Liver (tissue), 8 donors: ENCODE measurements at regions not wholly inside any gene's neighbourhood (a gene's known extent, or its start where the extent isn't known, plus 50 kb on each side); places are given as distances from the start of the nearest gene placed in this dataset.

Source experiments
- DNase-seq: peaks from one replicate; pipeline ENCODE4 v3.0.0-alpha.2; 2017; ENCODE audit warnings: low spot score
- H3K27ac ChIP-seq, 2 donors: one replicate each; pipeline ENCODE4 v1.7.0; 2013; ENCODE audit warnings: inconsistent platforms in 2 of 2, low read length in 2 of 2, control low read depth in 1 of 2, low read depth in 1 of 2, mild to moderate bottlenecking in 1 of 2
- H3K27me3 ChIP-seq, 4 donors: one replicate each; pipeline versions ENCODE4 v1.6.1 to v1.7.0; 2013; ENCODE audit warnings: low read length in 3 of 4, inconsistent platforms in 1 of 4, mild to moderate bottlenecking in 1 of 4, moderate library complexity in 1 of 4; ENCODE audit not compliant: control insufficient read depth in 4 of 4, insufficient read depth in 4 of 4
- H3K36me3 ChIP-seq, 4 donors: one replicate each; pipeline versions ENCODE4 v1.6.1 to v1.7.0; 2013; ENCODE audit warnings: low read length in 3 of 4, mild to moderate bottlenecking in 3 of 4, low read depth in 1 of 4, moderate library complexity in 1 of 4; ENCODE audit not compliant: control insufficient read depth in 4 of 4, insufficient read depth in 3 of 4
- H3K4me1 ChIP-seq, 4 donors: one replicate each; pipeline versions ENCODE4 v1.6.1 to v1.7.0; 2013; ENCODE audit warnings: low read length in 3 of 4, mild to moderate bottlenecking in 3 of 4, moderate library complexity in 1 of 4; ENCODE audit not compliant: control insufficient read depth in 4 of 4, insufficient read depth in 4 of 4
- H3K4me3 ChIP-seq, 3 donors: one replicate each; pipeline versions ENCODE4 v1.6.1 to v1.7.0; 2013; ENCODE audit warnings: low read length in 3 of 3, control low read depth in 1 of 3, low read depth in 1 of 3, mild to moderate bottlenecking in 1 of 3
- H3K9ac ChIP-seq, 2 donors: one replicate each; pipeline ENCODE4 v1.7.0; 2013; ENCODE audit warnings: low read length in 2 of 2, mild to moderate bottlenecking in 2 of 2, moderate library complexity in 2 of 2, control low read depth in 1 of 2, low read depth in 1 of 2
- H3K9me3 ChIP-seq, 4 donors: one replicate each; pipeline versions ENCODE4 v1.6.1 to v1.7.0; 2013; ENCODE audit warnings: low read length in 3 of 4; ENCODE audit not compliant: control insufficient read depth in 4 of 4
- ATF3 ChIP-seq: IDR thresholded peaks from 2 replicates; pipeline ENCODE4 v1.6.1; 2016; ENCODE audit warnings: antibody characterized with exemption
- CTCF ChIP-seq: fragments of 150-350 bp; IDR thresholded peaks from 2 replicates; pipeline ENCODE4 v1.5.1; 2017; ENCODE audit warnings: improper control_type of control experiment, low read depth, low read length; ENCODE audit not compliant: missing input control
- EGR1 ChIP-seq, 2 donors: IDR thresholded peaks; 2 replicates each; pipeline ENCODE4 v1.6.1; 2016 to 2018; ENCODE audit warnings: antibody characterized with exemption in 2 of 2, low read depth in 2 of 2
- FOXA1 ChIP-seq: IDR thresholded peaks from 2 replicates; pipeline ENCODE4 v1.6.1; 2016; ENCODE audit warnings: antibody characterized with exemption
- FOXA2 ChIP-seq: IDR thresholded peaks from 2 replicates; pipeline ENCODE4 v1.6.1; 2016; ENCODE audit warnings: antibody characterized with exemption
- GABPA ChIP-seq, 2 donors: IDR thresholded peaks in 1 of 2; conservative IDR thresholded peaks in 1 of 2; 2 replicates each; pipeline ENCODE4 v1.6.1; 2016; ENCODE audit warnings: antibody characterized with exemption in 2 of 2, mild to moderate bottlenecking in 1 of 2, moderate library complexity in 1 of 2
- HNF4A ChIP-seq, 2 donors: conservative IDR thresholded peaks; 2 replicates each; pipeline ENCODE4 v1.6.1; 2016; ENCODE audit warnings: antibody characterized with exemption in 2 of 2, mild to moderate bottlenecking in 2 of 2
- HNF4G ChIP-seq: IDR thresholded peaks from 2 replicates; pipeline ENCODE4 v1.6.1; 2016; ENCODE audit warnings: antibody characterized with exemption
- JUND ChIP-seq, 2 donors: IDR thresholded peaks; 2 replicates each; pipeline ENCODE4 v1.6.1; 2016; ENCODE audit warnings: antibody characterized with exemption in 2 of 2
- NR2F2 ChIP-seq: IDR thresholded peaks from 2 replicates; pipeline ENCODE4 v1.6.1; 2016; ENCODE audit warnings: antibody characterized with exemption
- RAD21 ChIP-seq, 2 donors: IDR thresholded peaks; 2 replicates each; pipeline ENCODE4 v1.6.1; 2016; ENCODE audit warnings: antibody characterized with exemption in 2 of 2, mild to moderate bottlenecking in 2 of 2
- REST ChIP-seq: IDR thresholded peaks from 2 replicates; pipeline ENCODE4 v1.6.1; 2016; ENCODE audit warnings: antibody characterized with exemption, mild to moderate bottlenecking
- RXRA ChIP-seq, 2 donors: IDR thresholded peaks; 2 replicates each; pipeline ENCODE4 v1.6.1; 2017 to 2018; ENCODE audit warnings: antibody characterized with exemption in 2 of 2, mild to moderate bottlenecking in 1 of 2
- SP1 ChIP-seq: IDR thresholded peaks from 2 replicates; pipeline ENCODE4 v1.6.1; 2018; ENCODE audit warnings: antibody characterized with exemption, mild to moderate bottlenecking
- TAF1 ChIP-seq: conservative IDR thresholded peaks from 2 replicates; pipeline ENCODE4 v1.6.1; 2016; ENCODE audit warnings: antibody characterized with exemption, mild to moderate bottlenecking
- YY1 ChIP-seq: IDR thresholded peaks from 2 replicates; pipeline ENCODE4 v1.6.1; 2016; ENCODE audit warnings: antibody characterized with exemption, mild to moderate bottlenecking
- ZBTB33 ChIP-seq: IDR thresholded peaks from 2 replicates; pipeline ENCODE4 v1.6.1; 2016; ENCODE audit warnings: antibody characterized with exemption
- WGBS: extraction: QIAGEN DNeasy Blood & Tissue Kit; methylation state at CpG from one replicate; pipeline ENCODE4 v1.1.7; 2013; 5-methylcytosine and 5-hydroxymethylcytosine counted together
- donor health status: healthy.
- donor health status: healthy.
- donor health status: healthy.
- donor health status: healthy.
- donor health status: healthy.

GRCh38 chr6:50112981-50113857 lies 63.5 kb upstream of the DEFB112 start:
- H3K9me3 ChIP-seq, result no peaks in the 10 kb centered on the region
- no peak overlapping the region for H3K27ac ChIP-seq
- H3K36me3 ChIP-seq, result no peaks in the 10 kb centered on the region
- no peak overlapping the region for H3K9ac ChIP-seq
- TF ChIP-seq TAF1 (no peak), HNF4G (no peak), HNF4A (conservative IDR thresholded peaks at IDR 0.05) (no peak), CTCF (no peak), JUND (IDR thresholded peaks at IDR 0.05) (no peak), FOXA1 (no peak), YY1 (no peak), NR2F2 (no peak), REST (no peak), ATF3 (no peak), EGR1 (IDR thresholded peaks at IDR 0.05; ENCODE audit: low read depth in 2 of 2) (no peak), RAD21 (IDR thresholded peaks at IDR 0.05) (no peak), GABPA (IDR thresholded peaks at IDR 0.05 in 1 of 2, conservative IDR thresholded peaks at IDR 0.05 in 1 of 2) (no peak)
- DNase-seq, result no peak
- no peak overlapping the region for H3K4me3 ChIP-seq
- WGBS, result 76% methylated on average over 8 of the region's 8 CpGs
- H3K27me3 ChIP-seq, result no peaks in the 10 kb centered on the region
- H3K4me1 ChIP-seq, result no peaks in the 10 kb centered on the region

GRCh38 chr6:50116390-50116789 lies 66.7 kb upstream of the DEFB112 start:
- no peak for DNase-seq
- no peak overlapping the region for H3K27ac ChIP-seq
- TF ChIP-seq RXRA (IDR thresholded peaks at IDR 0.05) (no peak), HNF4A (conservative IDR thresholded peaks at IDR 0.05) (no peak), CTCF (no peak), HNF4G (no peak), TAF1 (no peak), FOXA1 (no peak), ZBTB33 (no peak), YY1 (no peak), ATF3 (no peak), FOXA2 (no peak), SP1 (no peak)
- H3K9ac ChIP-seq, result no peak overlapping the region
- 60% methylated on average over 2 of the region's 2 CpGs for WGBS
- no peaks in the 10 kb centered on the region for H3K36me3 ChIP-seq
- no peaks in the 10 kb centered on the region for H3K4me1 ChIP-seq
- H3K4me3 ChIP-seq, result no peak overlapping the region
- no peaks in the 10 kb centered on the region for H3K9me3 ChIP-seq
- no peaks in the 10 kb centered on the region for H3K27me3 ChIP-seq
